ENCODE measurements at regions not wholly inside any gene's neighbourhood (a gene's known extent, or its start where the extent isn't known, plus 50 kb on each side); places are given as distances from the start of the nearest gene placed in this dataset.
A peak's percentile ranks its signal among the peaks of the same experiment; 100 is the strongest.
"Not testable (repeated sequence)": the region's sequence is repeated elsewhere in the genome, so short reads cannot be mapped to it uniquely, and the experiment has no call there.

- TF ChIP-seq SPI1 (IDR thresholded peaks at IDR 0.05; ENCODE audit: low read depth, low read length): no peak
- TF ChIP-seq POLR2A (IDR thresholded peaks at IDR 0.05; ENCODE audit: low read depth, low read length): no peak
- no peak for TF ChIP-seq TAF1 (IDR thresholded peaks at IDR 0.05; ENCODE audit: low read depth, low read length)
- no peak for TF ChIP-seq POLR2AphosphoS5 (IDR thresholded peaks at IDR 0.05; ENCODE audit: low read depth, low read length)
- TF ChIP-seq PAX5 (IDR thresholded peaks at IDR 0.05; ENCODE audit: insufficient read depth, low read length, severe bottlenecking): no peak
- FAIRE-seq: no peak
These were observed 74.0 kb upstream of the SEC11C start for GRCh38 chr18:59065684-59066083.

GRCh38 chr18:59067873-59068272 is 71.8 kb upstream of the SEC11C start:
- FAIRE-seq (no peak), DNase-seq (ENCODE audit: insufficient read length, low spot score) (no peak)
- TF ChIP-seq POLR2A (IDR thresholded peaks at IDR 0.05; ENCODE audit: low read depth, low read length) (no peak), POU2F2 (IDR thresholded peaks at IDR 0.05; ENCODE audit: low read depth, low read length) (no peak), POLR2AphosphoS5 (IDR thresholded peaks at IDR 0.05; ENCODE audit: low read depth, low read length) (no peak), SPI1 (IDR thresholded peaks at IDR 0.05; ENCODE audit: low read depth, low read length) (no peak), TAF1 (IDR thresholded peaks at IDR 0.05; ENCODE audit: low read depth, low read length) (no peak)

More at GRCh38 chr18:59065684-59066083, 74.0 kb upstream of the SEC11C start:
- no peak for DNase-seq (ENCODE audit: insufficient read length, low spot score)

- DNase-seq (ENCODE audit: insufficient read length, low spot score) (no peak), FAIRE-seq (peak; percentile 28)
- TF ChIP-seq TAF1 (IDR thresholded peaks at IDR 0.05; ENCODE audit: low read depth, low read length) (no peak), POU2F2 (IDR thresholded peaks at IDR 0.05; ENCODE audit: low read depth, low read length) (no peak), PAX5 (IDR thresholded peaks at IDR 0.05; ENCODE audit: insufficient read depth, low read length, severe bottlenecking) (no peak), SPI1 (IDR thresholded peaks at IDR 0.05; ENCODE audit: low read depth, low read length) (no peak), POLR2AphosphoS5 (IDR thresholded peaks at IDR 0.05; ENCODE audit: low read depth, low read length) (no peak), POLR2A (IDR thresholded peaks at IDR 0.05; ENCODE audit: low read depth, low read length) (no peak)
These were observed 71.2 kb upstream of the SEC11C start for GRCh38 chr18:59068276-59069071.

- FAIRE-seq: peak; percentile 94
- DNase-seq (ENCODE audit: insufficient read length, low spot score): peak; percentile 58
- no peak for TF ChIP-seq POU2F2 (IDR thresholded peaks at IDR 0.05; ENCODE audit: low read depth, low read length)
These were observed 69.3 kb upstream of the SEC11C start for GRCh38 chr18:59070181-59070912.

- DNase-seq (ENCODE audit: insufficient read length, low spot score): no peak
- TF ChIP-seq TAF1 (IDR thresholded peaks at IDR 0.05; ENCODE audit: low read depth, low read length) (no peak), POLR2AphosphoS5 (IDR thresholded peaks at IDR 0.05; ENCODE audit: low read depth, low read length) (no peak), POU2F2 (IDR thresholded peaks at IDR 0.05; ENCODE audit: low read depth, low read length) (no peak), POLR2A (IDR thresholded peaks at IDR 0.05; ENCODE audit: low read depth, low read length) (no peak), SPI1 (IDR thresholded peaks at IDR 0.05; ENCODE audit: low read depth, low read length) (no peak), PAX5 (IDR thresholded peaks at IDR 0.05; ENCODE audit: insufficient read depth, low read length, severe bottlenecking) (no peak)
- FAIRE-seq: peak; percentile 78
These were observed 66.8 kb upstream of the SEC11C start for GRCh38 chr18:59072727-59073421.

GRCh38 chr18:59075923-59076322 is 63.8 kb upstream of the SEC11C start:
- DNase-seq (ENCODE audit: insufficient read length, low spot score): no peak
- no peak for TF ChIP-seq POLR2AphosphoS5 (IDR thresholded peaks at IDR 0.05; ENCODE audit: low read depth, low read length)
- no peak for TF ChIP-seq SPI1 (IDR thresholded peaks at IDR 0.05; ENCODE audit: low read depth, low read length)
- TF ChIP-seq TAF1 (IDR thresholded peaks at IDR 0.05; ENCODE audit: low read depth, low read length): no peak
- TF ChIP-seq POU2F2 (IDR thresholded peaks at IDR 0.05; ENCODE audit: low read depth, low read length): no peak
- no peak for TF ChIP-seq POLR2A (IDR thresholded peaks at IDR 0.05; ENCODE audit: low read depth, low read length)
- TF ChIP-seq PAX5 (IDR thresholded peaks at IDR 0.05; ENCODE audit: insufficient read depth, low read length, severe bottlenecking): no peak
- no peak for FAIRE-seq

- FAIRE-seq (no peak), DNase-seq (ENCODE audit: insufficient read length, low spot score) (no peak)
- no peak for TF ChIP-seq SPI1 (IDR thresholded peaks at IDR 0.05; ENCODE audit: low read depth, low read length)
- no peak for TF ChIP-seq POLR2A (IDR thresholded peaks at IDR 0.05; ENCODE audit: low read depth, low read length)
- TF ChIP-seq PAX5 (IDR thresholded peaks at IDR 0.05; ENCODE audit: insufficient read depth, low read length, severe bottlenecking): no peak
- no peak for TF ChIP-seq TAF1 (IDR thresholded peaks at IDR 0.05; ENCODE audit: low read depth, low read length)
- TF ChIP-seq POLR2AphosphoS5 (IDR thresholded peaks at IDR 0.05; ENCODE audit: low read depth, low read length): no peak
These were observed 60.4 kb upstream of the SEC11C start for GRCh38 chr18:59079264-59079663.

- not testable (repeated sequence) for FAIRE-seq; DNase-seq (ENCODE audit: insufficient read length, low spot score)
These were observed 59.8 kb upstream of the SEC11C start for GRCh38 chr18:59079687-59080501.

GRCh38 chr18:59083136-59083818 is 56.4 kb upstream of the SEC11C start:
- TF ChIP-seq POU2F2 (IDR thresholded peaks at IDR 0.05; ENCODE audit: low read depth, low read length) (no peak), SPI1 (IDR thresholded peaks at IDR 0.05; ENCODE audit: low read depth, low read length) (no peak), POLR2AphosphoS5 (IDR thresholded peaks at IDR 0.05; ENCODE audit: low read depth, low read length) (no peak), PAX5 (IDR thresholded peaks at IDR 0.05; ENCODE audit: insufficient read depth, low read length, severe bottlenecking) (no peak), TAF1 (IDR thresholded peaks at IDR 0.05; ENCODE audit: low read depth, low read length) (no peak), POLR2A (IDR thresholded peaks at IDR 0.05; ENCODE audit: low read depth, low read length) (no peak)
- FAIRE-seq (no peak), DNase-seq (ENCODE audit: insufficient read length, low spot score) (no peak)
